GM19395 (cell line): ENCODE measurements at regions not wholly inside any gene's neighbourhood (a gene's known extent, or its start where the extent isn't known, plus 50 kb on each side); places are given as distances from the start of the nearest gene placed in this dataset.
"Not testable (repeated sequence)": the region's sequence is repeated elsewhere in the genome, so short reads cannot be mapped to it uniquely, and the experiment has no call there.

Experiments
- ATAC-seq: cut with Tn5 transposase; IDR thresholded peaks from one replicate; pipeline ENCODE4 v1.9.1; 2021; ENCODE audit warnings: mild to moderate bottlenecking, moderate library complexity; ENCODE audit not compliant: unreplicated experiment

DNA sequence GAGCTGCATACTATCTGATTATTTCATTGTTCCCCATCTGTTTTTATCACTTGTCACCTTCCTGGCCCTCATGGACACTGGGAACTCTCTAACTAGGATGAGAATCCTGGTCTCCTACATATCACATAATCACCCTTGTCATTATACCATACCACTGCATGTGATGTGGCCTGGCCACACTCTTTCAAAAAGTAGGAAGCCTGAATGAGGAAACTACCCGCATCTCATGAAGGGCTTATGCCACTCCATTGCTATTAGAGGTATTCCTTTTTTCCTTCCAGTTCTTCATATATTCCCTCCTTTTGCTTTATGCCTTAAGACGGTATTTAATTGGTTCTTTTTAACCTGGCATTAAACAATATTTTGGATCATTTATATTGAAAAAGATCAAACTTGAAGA is 1341.4 kb upstream of the NUDT12 start:
- ATAC-seq = no peak

DNA sequence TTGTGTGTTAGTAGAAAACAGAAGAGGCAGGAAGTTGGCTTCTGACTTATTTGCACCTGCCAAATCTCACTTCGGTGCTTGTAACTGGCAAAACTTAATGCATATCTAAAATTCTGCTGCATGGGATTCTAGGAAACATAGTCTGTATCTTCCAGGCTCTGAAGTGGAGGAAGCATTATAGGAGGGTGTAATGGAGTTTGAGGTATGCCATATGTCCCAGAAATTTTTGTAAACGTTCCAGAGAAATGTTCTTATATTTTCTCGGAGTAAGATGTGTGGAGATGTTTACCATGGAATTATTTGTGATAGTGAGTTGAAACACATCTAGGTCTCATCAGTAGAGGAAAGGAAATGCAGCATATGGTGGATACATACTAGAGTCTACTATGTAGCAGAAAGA is 1329.0 kb upstream of the NUDT12 start:
- ATAC-seq = no peak

DNA sequence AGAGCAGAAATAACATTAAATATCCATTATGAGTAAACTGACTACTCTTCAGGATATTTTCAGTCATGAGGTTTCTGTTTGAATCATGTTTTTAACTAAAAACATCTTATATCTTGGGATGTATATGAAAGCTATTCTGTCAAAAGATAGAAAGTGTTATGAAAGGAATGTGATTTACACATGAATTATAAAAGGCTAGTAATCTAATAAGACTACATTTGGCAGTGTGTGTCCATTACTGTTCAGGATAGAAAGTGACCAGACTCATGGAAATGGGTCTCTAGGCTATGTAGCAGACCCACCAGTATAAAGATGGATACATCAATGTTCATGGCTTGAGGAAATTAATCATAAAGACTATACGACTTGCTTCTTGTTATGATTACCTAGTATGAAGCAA is 1328.2 kb upstream of the NUDT12 start:
- no peak for ATAC-seq

DNA sequence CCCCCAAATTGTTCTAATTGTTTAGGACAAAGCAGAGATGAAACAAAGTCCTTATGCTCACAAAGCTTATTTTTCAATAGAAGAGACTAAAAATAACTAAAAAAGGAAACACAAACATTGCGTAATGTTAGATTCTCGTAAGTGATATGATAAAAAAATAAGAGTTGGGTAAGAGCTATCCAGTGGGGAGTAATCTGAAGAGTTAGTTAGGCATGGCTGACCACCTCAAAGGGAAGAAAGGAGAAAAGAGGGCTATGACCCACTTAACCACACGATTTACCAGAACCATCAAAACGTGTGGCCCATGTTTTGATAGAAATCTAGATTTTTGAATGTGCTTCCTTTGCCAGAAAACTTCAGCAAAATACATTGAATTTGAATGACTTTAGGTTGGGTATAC is 1296.8 kb upstream of the NUDT12 start:
- ATAC-seq = no peak

DNA sequence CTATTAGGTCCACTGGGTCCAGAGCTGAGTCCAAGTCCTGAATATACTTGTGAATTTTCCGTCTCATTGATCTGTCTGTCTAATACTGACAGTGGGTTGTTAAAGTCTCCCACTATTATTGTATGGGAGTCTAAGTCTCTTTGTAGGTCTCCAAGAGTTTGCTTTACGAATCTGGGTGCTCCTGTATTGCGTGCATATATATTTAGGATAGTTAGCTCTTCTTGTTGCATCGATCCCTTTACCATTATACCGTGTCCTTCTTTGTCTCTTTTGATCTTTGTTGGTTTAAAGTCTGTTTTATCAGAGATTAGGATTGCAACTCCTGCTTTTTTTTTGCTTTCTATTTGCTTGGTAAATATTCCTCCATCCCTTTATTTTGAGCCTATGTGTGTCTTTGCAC is 1289.5 kb upstream of the NUDT12 start:
- not testable (repeated sequence) for ATAC-seq

DNA sequence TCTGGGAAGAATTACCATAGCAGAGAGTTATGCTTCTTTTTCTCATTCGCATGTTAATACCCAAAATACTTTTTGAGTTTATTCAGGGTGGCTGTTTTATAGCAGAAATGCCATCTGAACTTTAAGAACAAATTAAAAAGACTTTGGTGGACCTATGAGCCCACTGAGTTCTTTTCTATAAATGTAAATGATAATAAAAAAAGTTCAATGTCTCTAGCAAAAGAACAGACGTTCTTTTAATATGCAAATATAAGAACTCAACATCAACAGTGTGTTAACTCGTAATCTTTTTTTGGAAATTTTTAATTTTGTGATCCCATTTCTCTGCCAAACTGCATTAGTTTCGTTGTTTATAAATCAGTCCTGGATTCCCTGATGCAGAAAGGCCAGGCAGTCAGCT is 1283.0 kb upstream of the NUDT12 start:
- no peak for ATAC-seq

DNA sequence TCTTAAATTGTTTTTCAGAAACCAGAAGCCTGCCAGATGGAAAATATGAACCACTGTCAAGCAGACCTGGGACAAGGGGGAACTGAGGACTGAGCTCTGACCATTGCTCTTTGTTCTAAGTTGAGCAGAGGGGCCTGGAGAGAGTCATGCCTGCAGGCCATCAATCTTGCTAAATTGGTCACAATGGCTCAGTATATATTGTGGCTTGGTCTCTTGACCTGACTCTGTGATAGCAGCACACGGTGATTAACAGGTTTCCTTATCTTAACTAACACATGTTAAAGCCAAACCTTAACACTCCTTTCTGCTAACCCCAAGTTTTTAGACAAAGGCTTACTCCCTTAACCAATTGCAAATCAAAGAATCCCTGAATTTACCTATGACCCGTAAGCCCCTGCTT is 1281.2 kb upstream of the NUDT12 start:
- ATAC-seq = no peak

DNA sequence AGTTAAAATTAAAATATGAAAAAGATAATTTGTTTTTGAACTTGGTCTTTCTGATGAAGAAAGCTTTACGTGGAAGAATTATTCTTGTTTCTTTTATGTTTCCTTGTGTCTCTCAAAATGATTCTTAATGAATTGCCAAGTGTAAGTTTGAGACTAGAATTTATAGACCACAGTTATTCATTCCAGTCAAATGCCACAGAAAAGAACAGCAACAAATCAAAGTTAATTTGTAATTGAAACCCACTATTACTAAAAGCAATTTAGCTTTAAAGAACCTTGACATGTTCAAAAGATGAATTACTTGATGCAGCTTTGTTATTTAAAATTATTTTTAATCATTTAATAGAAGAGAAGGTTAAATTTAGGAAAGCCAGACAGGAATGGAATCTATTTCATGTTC is 1277.7 kb upstream of the NUDT12 start:
- ATAC-seq = no peak

DNA sequence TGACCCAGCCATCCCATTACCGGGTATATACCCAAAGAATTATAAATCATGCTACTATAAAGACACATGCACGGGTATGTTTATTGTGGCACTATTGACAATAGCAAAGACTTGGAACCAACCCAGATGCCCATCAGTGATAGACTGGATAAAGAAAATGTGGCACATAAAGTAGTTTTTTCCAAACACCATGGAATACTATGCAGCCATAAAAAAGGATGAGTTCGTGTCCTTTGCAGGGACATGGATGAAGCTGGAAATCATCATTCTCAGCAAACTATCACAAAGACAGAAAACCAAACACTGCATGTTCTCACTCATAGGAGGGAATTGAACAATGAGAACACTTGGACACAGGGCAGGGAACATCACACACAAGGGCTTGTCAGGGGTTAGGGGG is 1268.9 kb upstream of the NUDT12 start:
- ATAC-seq = not testable (repeated sequence)

DNA sequence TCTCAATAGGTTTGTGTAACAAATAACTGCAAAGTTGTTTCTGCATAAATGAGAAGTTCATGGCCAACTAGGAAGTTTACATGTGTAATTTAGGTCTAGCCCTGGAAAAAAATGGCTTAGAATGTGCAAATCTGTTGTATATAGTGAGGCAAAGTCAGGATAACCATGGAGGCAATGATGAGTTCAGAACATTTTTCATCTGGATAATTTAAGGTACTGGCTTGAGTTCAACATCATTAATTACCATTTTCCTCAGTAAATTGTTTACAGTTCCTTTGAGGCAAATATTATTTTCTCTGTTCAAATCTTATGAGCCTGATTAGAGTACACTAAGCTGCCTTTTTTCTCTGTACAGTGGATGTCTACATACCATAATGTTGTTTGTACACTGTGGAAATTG is 1259.0 kb upstream of the NUDT12 start:
- no peak for ATAC-seq

DNA sequence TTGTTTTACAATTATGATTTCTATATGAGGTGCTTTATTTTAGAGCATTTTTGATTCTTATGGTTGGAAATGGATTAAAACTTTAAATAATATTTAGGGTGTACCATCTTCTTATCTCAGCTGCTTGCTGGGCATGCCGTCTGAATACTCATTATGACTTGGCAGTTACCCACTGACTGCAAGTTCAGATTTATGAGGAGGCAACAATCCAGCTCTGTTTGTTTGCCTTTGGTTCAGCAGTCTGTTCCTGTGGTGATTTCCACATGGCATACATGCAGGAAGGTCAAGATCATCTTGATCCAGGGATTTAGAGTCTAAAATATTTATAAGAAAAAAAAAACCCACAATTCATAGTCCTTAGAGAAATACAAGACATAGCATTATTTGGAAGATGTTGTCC is 1254.5 kb upstream of the NUDT12 start:
- ATAC-seq = no peak

DNA sequence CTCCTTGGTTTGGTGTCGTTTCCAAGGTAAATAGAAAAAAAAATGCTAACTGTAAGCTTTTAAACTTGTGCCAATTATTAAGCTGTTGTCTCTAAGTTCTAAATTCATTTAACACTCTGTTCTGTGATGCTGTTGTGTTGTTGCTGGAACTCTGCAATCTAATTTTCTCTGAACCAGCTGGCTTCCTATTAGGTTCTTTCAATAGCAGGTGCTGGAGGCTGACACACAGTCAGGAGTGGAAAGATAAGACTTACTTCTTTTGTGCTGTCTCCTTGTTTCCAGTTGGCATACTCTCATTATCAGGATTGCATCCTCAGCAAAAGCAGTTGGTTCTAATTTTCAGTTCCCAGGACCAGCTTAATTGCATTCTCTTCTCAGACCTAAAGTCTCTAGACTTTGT is 1252.6 kb upstream of the NUDT12 start:
- no peak for ATAC-seq

DNA sequence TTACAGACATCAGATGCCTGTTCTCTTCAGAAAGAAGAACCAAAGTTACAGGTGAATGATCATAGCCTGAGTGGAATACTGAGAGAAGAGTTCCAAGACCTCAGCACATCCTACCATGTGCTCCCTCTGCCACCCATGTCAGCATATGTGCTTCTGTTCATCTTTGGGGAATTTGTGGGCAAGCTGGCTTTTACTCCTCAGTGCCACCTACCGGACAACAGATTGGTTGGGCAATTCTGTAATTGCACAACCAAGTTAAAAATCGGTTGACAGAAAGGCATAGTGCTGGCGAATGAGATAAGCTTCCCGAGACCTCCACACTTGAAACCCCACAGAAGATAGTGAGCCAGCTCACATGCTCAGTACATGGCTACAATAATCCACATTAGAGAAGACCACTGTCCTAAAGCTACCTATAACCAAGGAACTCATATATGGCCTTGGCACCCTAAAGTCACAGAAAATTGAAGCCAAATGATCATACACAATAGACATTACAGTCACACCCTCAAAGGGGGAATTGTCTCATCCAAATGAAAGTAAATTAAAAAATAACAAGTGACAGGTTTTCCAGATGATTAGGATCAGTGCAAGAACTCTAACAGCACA is 1238.0 kb upstream of the NUDT12 start:
- ATAC-seq = no peak

DNA sequence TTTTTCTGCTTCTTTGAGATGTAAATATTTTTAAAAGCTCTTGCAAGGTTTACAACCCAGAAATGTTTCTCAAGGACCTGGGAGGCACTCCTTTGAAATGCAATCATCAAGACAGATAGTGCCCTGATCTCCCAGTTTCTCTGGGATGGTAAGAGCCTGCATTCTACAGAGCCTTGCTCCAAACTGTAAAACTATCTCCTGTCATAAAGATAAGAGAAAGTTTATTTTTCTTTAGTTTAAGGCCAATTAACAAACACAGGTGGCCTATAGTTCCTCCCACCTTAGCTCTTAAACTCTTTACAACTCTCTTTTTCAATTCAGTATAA is 1231.1 kb upstream of the NUDT12 start:
- no peak for ATAC-seq

DNA sequence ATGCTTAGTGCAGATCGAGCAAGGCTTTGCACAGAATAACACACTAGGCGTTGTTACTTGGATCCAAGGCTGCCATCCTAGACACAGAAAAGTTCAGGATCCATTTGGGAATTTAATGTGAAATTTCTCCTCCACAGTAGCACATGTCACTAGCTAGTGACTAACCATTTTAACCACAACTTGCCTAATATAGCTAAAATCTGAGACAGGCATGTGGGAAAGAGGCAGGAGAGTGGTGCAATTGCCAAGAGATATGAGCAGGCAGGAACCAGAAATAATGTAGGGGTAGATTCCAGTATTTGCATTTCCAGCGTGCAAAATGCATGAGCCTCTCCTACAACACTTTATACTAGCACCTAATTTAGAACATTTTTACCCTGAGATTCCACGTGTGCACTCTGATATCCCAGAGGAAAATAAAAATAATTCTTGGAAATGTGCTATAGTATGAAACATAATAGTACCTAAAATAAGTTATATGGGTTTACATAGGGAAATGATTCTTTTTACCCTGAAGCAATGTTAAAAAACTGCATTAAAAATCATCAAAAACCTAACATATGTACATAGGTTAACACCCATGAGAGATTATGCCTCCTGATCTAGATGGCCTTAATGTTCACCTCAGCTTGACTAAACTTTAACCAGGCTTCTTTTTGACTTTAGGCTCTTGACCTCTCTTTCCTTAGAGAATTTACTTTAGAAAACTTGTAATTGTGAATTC is 1230.6 kb upstream of the NUDT12 start:
- ATAC-seq = no peak

DNA sequence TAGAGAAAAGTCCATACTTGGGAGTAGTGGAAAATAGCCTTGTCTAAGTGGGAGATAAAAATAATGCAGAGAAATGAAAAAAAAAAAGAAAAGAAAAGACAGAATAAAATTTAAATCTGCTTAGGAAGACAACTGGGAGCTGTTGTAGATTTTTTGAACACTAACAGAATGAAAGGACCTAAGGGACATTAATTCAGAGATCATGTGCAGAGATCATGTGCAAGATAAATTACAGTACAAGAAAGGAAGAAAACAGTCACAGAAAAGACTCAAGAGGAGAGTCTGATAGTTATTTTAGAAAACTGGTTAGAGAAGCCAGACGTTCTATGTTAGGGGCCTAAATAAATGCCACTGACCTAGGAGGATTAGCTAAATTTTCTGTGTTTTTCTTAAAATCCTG is 1226.8 kb upstream of the NUDT12 start:
- ATAC-seq = no peak

DNA sequence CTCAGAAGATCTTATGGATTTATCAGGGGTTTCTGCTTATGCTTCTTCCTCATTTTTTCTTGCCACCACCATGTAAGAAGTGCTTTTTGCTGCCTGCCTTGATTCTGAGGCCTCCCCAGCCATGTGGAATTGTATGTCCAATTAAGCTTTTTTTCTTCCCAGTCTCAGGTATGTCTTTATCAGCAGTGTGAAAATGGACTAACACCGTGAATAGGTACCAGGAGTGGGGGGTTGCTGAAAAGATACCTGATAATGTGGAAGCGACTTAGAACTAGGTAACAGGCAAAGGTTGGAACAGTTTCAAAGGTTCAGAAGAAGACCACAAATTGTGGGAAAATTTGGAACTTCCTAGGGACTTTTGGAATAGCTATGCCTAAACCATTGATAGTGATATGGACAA is 1222.5 kb upstream of the NUDT12 start:
- ATAC-seq = no peak

DNA sequence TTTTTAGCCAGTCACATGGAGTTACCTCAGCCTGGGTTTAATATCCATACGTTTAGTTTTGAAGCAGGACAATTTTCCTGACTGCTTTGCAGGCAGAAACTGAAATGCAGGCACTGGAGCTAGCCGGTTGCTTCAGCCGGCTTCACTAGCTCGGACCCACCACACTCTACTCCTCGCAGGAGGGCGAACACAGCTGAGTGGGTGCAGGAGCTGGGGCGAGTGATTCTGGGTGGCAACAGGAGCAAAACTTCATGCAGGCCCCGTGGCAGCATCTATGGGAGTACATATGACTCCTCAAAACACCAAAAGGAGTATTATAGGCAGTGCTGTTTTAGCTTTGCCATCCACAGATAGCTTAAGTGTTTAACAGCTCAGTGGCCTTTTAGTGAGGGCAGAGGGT is 1211.8 kb upstream of the NUDT12 start:
- no peak for ATAC-seq

DNA sequence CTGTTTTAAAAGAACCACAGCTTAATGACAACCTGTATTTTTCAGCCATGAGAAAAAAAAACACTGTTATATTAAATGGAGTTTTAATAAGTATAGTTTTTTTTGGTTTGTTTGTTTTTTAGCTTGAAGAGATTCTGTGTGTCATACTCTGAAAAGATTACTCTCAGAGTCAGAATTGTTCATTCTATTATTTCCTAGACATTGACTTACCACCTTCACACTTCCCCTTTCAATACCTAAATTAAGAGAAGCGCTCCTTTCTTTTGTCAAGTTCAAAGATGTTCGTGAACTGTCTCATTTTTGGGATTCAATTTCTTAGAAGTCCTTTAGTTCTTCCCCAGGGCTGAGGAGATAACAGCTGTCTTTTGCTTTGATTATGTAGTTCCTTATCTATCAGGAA is 1201.6 kb upstream of the NUDT12 start:
- no peak for ATAC-seq

DNA sequence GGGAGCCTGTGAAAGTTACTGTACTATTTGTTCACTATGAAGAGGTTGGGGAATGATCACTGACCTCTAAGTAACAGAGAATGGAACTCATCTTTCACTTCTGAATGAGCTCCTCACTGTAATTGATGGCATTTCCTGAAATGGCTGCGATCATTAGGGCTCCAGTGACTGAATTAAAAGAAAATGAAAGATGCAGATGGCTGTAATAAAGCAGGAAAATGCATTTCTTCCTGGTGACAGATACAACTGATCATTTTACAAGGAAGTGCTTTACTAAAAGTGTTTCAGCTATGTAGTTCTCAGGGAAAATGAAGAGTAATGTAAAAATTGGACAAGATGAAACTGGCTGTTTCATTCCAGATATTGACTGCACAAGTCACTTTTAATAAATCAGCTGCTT is 1200.6 kb upstream of the NUDT12 start:
- ATAC-seq = no peak

DNA sequence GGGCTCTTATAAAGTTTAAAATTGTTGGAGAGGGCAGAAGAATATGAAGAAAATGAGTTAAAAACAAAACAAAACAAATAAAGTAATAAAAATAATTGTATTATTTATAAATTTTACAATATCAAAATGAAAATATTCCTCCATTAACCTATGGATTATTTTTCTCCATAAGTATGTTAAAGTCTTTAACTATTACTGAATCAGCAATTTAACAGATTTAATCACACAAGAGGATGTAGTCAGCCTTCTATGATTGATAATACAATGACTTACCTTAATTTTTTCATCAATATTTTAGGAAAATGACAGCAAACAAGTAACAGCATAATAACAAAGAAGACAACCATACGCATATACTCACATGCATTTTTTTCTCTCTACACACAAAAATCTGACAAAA is 1195.3 kb upstream of the NUDT12 start:
- no peak for ATAC-seq

DNA sequence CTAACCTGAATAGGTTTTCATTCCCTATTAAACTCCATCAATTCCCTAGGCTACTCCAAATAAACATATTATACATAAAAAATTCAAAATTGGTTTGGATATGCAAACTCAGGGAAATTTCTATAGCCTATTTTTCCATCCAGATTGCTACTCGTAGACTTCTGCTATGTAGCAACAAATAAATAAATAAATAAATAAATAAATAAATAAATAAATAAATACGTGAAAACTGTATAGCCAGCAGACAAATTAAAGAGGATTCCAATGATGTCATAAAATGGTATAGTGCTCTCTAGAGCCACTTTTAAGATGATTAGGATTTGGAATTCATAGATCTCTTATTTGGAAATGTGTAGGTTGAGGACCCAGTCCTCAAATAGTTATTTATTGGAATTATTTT is 1193.2 kb upstream of the NUDT12 start:
- no peak for ATAC-seq

DNA sequence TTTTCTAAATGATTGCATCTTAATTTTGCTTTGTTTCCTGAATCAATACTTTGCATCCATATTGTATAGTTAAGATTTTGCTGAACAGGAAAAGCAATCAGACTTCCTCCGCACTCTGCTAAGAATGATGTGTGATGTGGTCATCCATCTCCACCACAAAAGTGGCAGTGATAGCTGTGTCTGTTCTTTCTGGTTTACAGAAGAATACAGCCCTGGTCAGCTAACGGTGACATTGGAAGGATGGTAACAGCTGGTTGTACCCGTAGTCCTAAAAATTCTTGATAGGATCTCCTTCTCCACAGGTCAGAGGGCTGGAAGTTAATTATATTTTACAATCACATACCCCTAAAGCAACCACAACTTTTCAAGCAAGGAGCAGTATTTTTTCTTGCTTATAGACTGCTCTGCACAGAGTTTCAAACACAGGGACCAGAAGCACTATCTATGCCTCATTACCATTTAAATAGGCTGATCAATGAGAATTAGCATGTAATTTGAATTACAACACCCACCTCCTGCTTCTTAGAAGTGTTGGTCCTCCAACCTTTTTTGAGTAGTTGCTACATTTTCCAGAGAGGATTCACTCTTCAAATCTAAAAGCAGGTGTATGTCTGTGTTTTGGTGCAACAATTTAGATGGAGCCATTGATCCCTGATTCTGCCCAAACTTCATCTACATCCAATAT is 1191.9 kb upstream of the NUDT12 start:
- ATAC-seq = no peak
